Dermis microvascular lymphatic vessel endothelial cell (primary cell): ENCODE measurements at regions not wholly inside any gene's neighbourhood (a gene's known extent, or its start where the extent isn't known, plus 50 kb on each side); places are given as distances from the start of the nearest gene placed in this dataset.

Experiments
- DNase-seq, 2 donors: peaks; one replicate each; pipeline versions ENCODE4 v3.0.0 to v3.0.0-alpha.2; 2010; ENCODE audit warnings: low read depth in 2 of 2

- DNase-seq = peak in 1 of 2 donors; percentile 10
Observed at GRCh38 chr2:67867735-67868134, 195.1 kb downstream of the C1D start.

GRCh38 chr2:67871686-67872412 lies 191.0 kb downstream of the C1D start:
- DNase-seq = peak; percentile 91 to 93

- no peak for DNase-seq
Observed at GRCh38 chr2:67872481-67872880, 190.3 kb downstream of the C1D start.

GRCh38 chr2:67873916-67874315 lies 188.9 kb downstream of the C1D start:
- no peak for DNase-seq

- no peak for DNase-seq
Observed at GRCh38 chr2:67876176-67876575, 186.6 kb downstream of the C1D start.

GRCh38 chr2:67877301-67877700 lies 185.5 kb downstream of the C1D start:
- DNase-seq = no peak

- DNase-seq = no peak
Observed at GRCh38 chr2:67878743-67879142, 184.1 kb downstream of the C1D start.

- DNase-seq = peak in 1 of 2 donors; percentile 53
Observed at GRCh38 chr2:67879586-67880290, 183.1 kb downstream of the C1D start.

GRCh38 chr2:67880291-67880761 lies 182.5 kb downstream of the C1D start:
- DNase-seq = peak; percentile 66 to 82

- no peak for DNase-seq
Observed at GRCh38 chr2:67881816-67882215, 181.0 kb downstream of the C1D start.

- DNase-seq = peak; percentile 51 to 68
Observed at GRCh38 chr2:67883316-67884087, 179.3 kb downstream of the C1D start.

- DNase-seq = no peak
Observed at GRCh38 chr2:67888351-67889005, 174.3 kb downstream of the C1D start.

GRCh38 chr2:67889056-67889455 lies 173.7 kb downstream of the C1D start:
- no peak for DNase-seq

- DNase-seq = no peak
Observed at GRCh38 chr2:67891642-67892041, 171.2 kb downstream of the C1D start.

- no peak for DNase-seq
Observed at GRCh38 chr2:67892339-67892846, 170.4 kb downstream of the C1D start.

- DNase-seq = peak in 1 of 2 donors; percentile 21
Observed at GRCh38 chr2:67895227-67895941, 167.4 kb downstream of the C1D start.

- DNase-seq = no peak
Observed at GRCh38 chr2:67896076-67896475, 166.7 kb downstream of the C1D start.

GRCh38 chr2:67896476-67896875 lies 166.3 kb downstream of the C1D start:
- DNase-seq = no peak

- no peak for DNase-seq
Observed at GRCh38 chr2:67898595-67898994, 164.2 kb downstream of the C1D start.

- no peak for DNase-seq
Observed at GRCh38 chr2:67899187-67899586, 163.6 kb downstream of the C1D start.

- no peak for DNase-seq
Observed at GRCh38 chr2:67900826-67901225, 162.0 kb downstream of the C1D start.
